HG03095 (cell line): ENCODE measurements at regions not wholly inside any gene's neighbourhood (a gene's known extent, or its start where the extent isn't known, plus 50 kb on each side); places are given as distances from the start of the nearest gene placed in this dataset.

Source experiments
- ATAC-seq: cut with Tn5 transposase; IDR thresholded peaks from one replicate; pipeline ENCODE4 v1.9.1; 2021; ENCODE audit warnings: moderate library complexity; ENCODE audit not compliant: unreplicated experiment

DNA sequence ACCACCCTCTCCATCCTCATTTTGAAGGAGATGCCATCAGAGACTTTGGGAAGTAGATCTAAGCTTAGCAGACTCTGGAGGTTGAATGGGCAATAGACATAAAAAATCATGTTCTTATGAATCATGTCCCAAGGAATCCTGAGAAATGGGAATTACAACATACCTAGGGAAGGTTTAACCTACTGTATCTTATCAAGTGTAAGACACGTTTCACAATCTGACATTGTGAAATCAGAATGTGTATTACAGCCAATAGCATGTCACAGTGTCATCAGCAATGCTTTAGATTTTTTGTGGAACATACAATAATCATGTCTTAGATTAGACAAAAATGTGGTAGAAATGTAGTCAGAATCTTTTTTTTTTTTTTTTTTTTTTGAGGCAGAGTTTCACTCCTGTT lies 332.4 kb upstream of the TLE3 start:
- ATAC-seq: no peak

DNA sequence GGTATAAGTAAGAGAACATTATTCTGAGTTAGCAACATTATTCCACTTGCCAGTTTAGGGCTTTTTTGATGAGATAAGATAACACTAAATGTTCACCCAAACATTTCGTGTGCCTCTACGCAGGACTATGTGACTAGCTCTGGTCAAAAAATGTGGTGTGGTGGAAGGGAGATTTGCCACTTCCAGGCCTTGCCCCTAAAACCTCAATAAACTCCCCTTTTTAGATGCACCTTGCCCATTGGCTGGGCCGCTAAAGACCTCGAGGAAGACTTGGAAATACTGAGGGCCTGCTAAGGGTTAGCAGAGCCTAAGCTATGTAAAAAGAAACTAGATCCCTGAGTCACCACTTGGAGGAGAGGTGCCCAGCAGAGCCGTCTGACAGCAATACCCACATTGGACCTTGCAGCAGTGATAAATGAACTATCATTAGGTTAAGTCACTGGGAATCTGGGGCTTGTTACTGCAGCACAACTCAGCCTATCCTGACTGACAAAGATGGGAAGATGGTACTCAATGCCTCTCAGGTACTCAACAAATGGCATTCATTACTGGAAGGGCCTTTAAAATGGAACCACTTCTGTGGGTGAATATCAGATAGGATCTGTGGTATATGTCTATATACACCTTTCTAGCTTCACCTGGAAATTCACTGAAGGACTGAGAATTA lies 331.5 kb upstream of the TLE3 start:
- ATAC-seq: no peak

DNA sequence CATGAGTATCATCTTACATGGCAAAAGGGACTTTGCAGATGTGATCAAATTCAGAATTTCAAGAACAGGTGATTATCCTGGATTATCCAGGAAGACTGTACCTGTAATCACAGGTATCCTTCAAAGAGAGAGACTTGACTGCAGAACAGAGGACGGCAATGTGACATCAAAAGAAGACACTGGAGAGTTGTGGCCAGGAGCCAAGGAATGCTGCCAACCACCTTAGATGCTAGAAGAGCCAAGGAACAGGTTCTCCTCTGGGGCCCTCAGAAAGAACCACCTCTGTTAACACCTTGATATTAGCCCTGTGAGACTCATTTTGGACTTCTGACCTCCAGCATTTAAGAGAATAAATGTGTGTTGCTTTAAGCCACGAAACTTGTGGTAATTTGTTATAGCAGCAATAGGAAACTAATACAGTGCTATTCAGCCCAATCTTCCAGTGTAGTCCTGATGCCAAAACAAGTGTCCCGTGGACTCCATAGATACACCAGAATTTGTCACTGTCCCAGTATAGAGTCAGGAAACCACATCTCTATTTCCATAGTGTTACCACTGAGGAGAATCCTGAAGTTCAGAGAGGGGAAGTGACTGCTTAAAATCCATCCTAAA lies 330.6 kb upstream of the TLE3 start:
- ATAC-seq: no peak

DNA sequence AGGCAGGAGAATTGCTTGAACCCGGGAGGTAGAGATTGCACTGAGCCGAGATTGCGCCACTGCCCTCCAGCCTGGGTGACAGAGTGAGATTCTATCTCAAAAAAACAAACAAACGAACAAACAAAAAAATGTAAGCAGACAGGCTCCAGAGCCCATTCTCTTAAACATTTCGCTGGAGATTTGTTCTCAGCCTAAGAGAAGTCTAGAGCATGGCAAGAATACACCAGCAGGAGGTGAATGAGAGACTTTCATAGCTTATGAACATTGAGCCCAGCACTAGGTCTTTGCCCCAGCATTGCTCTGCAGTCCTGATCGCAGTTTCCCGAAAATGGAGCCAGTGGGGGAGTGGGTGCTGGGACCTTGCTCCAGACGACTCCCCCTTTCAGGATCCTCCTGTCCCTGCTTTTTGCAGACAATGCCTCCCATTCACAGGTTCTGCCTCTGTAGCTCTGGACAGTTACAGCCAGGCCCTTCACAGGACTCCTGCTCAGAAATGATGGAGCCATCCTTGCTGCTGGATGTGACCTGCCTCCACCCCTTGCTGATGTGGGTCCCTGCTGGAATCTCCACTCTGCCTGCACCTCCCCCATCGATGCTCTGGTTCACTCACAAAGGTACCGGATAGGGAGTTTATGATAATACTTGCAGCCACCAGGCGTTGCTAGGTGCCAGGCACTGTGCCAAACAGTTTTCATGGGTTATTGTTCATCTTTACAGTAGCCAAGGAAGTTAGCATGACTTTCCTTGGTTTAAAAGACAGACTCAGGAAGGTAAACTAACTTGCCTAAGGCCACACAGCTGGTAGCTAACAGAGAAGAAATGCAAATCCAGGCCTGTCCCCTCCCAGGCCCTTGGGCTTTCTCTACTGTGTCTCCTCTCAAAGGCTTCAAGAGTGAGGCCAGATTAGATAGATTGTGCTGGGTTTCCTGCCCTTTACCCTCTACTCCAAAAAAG lies 329.7 kb upstream of the TLE3 start:
- no peak for ATAC-seq

DNA sequence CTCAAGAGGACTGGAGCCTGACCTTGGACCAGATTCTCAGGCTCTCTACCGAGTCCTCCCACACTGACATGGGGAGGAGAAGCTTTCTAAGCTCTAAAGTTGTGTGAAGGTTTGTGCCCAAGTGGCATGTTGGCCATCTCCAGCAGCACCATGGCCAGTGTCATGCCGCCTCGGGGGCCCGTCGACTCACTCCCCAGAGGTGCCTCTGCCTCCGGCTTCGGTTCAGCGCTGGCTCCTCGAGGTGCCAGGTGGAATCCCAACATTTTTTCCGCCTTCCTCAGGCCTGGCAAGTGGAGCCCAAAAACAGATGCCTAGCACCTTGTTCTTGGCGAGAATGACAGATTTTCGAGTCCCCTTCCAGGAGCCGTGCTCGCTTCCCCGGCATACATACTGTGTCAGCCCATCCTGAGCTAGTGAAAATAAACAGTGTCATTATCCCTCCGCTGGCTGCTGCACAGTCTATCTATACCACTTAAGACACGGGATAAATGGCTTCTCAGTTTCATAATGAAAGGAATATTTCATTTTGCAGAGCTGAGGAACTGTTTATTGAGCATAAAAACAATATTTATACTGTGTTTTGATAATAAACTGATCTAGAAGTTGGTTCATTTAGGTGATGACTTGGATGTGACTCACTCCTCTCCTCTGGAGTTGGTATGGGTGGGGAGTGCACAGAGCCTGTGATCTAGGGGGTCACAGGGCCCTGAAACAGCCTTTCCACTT lies 328.5 kb upstream of the TLE3 start:
- ATAC-seq: no peak

DNA sequence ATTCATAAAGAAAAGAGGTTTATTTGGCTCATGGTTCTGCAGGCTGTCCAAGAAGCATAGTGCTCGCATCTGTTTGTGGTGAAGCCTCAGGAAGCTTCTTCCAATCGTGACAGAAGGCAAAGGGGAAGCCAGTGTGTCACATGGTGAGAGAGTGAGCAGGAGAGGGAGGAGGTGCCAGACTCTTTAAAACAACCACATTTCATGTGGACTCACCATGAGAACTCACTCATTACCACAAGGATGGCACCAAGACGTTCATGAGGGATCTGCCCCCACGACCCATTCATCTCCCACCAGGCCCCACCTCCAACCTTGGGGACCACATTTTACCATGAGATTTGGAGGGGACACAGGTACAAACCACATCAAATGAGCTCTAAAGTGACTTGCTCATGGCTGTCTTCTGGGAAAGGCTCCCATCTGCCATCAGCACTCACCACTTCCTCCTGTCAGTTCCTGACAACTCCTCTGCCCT lies 327.3 kb upstream of the TLE3 start:
- no peak for ATAC-seq

DNA sequence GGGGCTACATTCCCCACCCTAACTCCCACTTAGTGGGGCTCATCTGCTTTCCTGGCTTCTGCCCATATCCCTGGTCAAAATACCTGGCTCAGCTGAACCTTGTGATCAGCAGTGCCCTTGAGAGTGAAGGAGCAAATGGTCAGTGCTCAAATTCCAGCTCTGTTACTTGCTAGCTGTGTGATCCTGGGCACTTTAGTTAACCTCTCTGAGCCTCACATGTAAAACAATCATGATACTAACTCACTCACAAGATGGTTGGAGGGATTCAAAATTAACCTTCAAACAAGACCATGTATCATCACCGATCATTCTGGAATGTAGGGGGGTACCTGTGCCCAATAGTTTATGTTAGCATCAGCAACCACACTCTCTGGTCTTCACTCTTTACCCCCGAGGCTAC lies 325.6 kb upstream of the TLE3 start:
- ATAC-seq: no peak

DNA sequence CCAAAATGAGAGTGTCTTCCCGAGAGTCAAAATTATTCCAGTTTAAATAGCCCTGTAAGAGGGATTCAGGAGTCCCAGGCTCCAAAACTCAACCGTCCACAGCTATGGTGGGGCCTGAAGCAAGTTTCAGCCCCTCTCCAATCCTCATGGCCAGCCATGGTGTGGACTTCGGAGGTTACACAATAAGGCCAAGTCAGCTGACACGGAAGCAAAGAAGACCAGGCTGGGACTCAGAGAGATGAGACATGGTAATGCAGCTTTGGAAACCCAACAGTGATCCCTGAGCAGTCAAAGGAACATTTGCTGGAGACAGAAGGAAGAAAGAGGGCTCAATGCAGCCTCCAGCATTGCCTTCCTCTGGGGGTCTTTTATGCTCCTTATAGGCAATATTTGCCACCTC lies 324.6 kb upstream of the TLE3 start:
- no peak for ATAC-seq

DNA sequence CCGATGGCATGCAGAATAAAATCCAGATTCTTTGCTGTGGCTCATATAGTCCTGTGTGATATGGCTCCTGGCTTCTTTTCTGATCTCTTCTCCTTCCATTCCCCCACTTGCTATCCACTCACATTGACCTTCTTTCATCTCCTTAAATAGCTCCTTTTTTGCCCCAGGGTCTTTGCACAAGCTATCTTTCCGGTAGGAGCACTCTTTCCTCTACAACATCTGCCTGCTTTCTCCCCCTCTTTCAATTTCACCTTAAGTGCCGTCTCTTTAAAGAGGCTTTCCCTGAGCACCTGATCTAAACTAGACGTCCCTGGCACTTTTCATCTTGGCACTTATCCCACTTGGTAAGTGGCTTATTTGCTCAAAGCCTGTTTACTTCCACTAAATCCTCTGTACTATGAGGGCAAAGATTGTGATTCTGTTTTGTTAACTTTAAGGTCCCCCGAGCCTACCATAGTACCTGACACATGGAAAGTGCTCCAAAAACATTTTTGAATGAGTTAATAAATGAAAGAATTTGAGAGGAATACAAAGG lies 323.3 kb upstream of the TLE3 start:
- ATAC-seq: no peak

DNA sequence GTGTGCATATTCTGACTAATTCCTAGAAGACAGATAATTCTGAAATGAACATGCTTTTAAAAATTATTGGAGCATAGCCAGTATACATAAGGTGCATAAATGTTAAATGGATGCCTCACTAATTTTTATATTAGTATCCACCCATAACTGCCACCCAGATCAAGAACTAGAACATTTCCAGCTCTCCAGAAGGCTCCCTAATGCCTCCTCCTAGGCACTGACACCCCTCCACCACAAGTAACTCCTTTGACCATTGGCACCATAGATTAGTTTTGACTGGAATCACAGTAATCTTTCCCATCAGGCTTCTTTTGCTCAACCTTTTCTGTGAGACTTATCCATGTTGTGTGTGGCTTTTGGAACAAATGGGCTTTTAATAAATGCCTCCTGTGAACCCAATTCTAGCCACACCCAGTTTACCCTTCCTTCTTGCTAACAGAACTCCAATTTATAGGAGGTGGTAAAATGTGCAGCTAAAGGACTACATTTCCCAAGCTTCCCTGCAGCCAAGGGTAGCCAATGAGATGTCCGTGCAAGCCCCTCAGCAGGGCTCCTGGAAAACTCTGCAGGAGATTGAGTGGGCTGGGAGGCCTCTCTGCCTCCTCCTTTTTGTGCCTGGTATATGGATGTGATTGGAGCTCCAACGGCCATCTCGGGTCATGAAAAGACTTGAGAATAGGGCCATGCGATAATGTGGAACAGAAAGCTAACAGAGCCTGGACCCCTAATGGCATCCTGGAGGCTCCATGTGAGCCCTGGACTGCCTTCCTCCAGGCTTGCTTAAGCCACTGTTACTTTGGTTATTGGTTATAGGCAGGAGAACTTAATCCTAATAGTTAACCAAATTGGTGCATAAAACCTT lies 322.6 kb upstream of the TLE3 start:
- ATAC-seq: no peak

DNA sequence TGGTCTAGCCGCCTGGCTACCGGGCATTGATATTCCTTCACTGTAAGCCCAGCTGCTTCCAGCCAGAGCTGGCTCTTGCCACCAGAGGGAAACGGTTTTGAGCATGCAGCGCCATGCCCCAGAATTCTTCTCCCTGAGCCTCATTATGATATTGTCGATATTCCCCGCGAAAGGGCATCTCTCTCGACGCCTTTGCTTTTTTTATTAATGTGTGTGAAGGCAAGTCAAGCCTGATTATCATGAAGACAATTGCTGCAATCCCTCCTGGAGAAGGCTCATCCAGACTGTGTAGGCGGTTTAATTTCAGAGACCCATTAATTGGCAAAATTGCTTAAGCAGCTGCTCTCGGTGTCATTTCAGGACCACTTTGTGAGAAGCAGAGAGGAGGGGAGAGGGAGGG lies 321.2 kb upstream of the TLE3 start:
- no peak for ATAC-seq

DNA sequence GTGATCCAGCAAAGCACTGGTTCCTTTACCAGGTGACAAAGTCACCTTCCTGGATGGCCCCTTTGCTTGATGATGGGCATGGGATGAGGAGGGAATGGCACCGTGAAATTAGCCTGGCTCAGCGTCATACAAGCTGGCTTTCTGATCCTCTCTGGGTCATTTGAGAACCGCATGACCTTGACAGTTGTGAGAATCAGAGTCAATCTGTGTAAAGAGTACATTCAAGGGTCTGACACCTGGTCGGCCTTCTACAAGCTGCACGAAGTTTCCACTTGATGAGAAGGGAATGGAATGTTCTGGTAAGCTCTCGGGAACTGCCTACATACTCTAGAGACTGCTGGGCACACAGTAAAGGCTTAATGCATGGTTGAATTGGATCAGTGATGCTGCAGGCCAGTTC lies 319.8 kb upstream of the TLE3 start:
- ATAC-seq: no peak

DNA sequence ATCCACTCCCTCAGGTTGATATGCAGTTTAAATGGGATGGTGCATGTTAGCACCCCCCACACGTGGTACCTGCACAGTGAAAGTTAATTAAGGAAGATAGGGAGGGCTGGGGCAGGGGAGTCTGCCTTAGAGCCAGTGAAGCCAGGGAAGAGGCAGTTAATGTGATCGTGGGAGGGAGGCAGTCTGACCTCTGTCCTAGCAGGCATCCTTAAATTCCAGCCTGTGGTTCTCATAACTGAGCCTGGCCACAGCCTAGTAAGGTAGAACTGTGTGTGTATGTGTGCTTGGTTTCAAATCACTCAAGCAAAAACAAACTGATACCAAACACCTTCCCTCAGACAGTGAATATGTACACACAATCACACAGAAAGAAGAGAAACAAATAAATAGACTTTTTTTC lies 319.1 kb upstream of the TLE3 start:
- ATAC-seq: no peak

DNA sequence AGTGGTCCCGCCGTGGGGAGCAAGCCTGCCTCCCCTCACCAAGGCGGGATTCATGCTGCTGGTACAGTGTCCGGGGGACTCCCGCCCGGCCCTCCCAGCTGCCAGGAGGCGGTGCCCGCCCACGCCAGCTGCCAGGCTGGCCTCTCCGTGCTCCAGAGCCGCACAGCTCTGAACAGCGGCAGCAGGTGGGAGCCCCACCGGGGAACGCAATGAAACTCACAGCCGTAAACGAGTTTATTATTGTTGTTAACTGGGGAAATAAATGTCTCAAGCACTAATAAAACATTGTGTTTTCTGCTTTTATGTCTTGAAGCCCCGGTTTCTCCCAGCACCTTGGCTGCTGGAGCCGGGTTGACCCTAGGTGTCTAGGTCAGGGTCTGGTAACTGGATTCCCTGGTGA lies 317.7 kb upstream of the TLE3 start:
- ATAC-seq: no peak

DNA sequence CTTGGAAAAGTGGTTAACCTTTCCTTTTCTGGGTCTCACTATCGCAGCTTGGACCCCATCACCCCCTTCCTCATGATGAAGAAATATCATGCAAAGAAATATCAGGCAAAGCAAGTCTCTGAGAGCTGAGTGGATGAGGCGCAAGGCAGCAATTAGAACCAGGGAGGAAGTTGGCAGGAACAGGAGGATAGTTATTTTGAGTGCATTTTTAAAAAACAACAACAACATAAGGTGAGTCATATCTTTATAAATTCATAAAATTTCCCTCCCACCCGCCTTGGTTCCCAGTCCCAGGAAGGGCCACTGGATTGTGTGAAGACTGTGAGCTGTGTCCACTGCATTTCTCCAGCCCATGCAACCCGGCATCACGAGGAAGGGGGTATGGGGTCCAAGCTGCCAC lies 316.9 kb upstream of the TLE3 start:
- no peak for ATAC-seq

DNA sequence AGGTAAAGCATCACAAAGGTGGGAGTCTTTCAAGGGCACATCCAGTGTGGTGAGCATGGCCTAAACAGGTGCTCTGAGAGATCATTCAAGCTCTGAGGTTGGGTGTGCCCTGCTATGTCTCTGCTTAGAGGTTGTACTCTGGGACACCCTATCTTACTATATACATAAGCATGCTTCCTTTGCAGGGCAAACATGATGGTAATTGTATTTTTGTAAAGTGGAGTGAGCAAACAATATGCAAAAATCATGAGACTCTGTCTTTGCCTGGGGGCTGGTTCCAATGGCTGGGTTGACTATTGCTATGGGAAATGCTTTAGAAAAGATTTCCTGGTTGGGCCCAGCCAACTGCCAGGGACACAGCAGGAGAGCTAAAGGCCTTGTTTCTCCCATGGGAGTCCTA lies 315.1 kb upstream of the TLE3 start:
- ATAC-seq: no peak

DNA sequence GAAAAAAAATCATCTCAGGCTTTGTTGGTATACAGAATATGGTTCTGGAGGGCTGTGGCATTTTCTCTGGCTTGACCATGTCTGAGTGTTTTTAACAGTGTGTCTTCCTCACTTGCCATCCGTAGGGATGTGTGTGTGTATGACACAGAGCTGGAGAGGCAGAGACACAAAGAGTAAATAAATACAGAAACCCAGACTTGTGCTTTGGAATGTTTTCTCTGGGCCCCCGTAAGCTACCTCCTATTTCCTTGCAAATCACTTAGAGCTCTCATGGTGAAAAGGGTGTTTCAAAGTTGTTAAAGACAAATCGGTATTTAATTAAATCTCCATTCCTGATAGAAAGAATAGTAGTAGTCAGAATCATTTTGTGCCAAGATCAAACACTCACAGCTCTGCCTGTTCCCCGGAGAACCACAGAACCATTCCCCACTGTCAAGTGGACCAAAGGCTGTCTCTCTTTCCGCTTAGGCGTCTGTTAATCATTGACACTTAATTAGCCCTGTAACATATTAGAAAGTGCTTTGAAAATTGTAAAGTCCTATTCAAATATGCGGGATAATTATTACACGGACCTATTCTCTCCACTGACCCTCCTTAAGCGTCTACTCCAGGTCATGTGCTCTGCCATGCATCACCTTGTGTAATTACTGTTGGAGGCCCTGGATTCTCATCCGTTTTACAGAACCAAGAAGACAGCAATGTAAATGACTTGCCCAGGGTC lies 313.6 kb upstream of the TLE3 start:
- ATAC-seq: no peak

DNA sequence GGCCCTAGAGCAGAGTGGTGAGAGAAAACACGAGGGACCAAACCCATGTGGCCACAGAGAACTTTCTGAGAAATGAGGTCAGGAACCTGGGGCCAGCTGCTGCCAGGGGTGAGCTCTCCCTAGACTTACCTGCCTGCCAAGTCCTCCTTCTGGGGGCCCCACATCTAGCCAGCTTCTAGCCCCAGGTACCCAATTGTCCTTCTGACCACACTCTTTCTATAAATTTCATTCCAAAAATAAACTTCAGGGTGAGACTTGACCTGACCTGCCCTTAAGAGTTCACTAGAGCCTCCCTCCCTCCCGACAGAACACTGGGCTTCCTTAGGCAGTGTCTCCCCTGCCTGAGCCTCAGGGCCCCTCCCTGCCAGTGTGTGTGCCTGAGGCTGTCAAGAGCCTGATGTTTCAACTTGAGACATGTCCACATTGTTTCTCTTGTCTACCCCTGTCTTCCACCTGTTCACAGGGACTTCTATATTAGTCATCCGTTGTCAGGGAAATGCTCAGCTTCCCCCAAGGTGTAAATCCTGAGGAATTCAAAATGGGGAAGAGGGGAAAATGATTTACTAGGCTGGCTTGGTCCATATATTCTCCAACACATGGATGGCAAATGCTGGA lies 312.8 kb upstream of the TLE3 start:
- ATAC-seq: no peak

DNA sequence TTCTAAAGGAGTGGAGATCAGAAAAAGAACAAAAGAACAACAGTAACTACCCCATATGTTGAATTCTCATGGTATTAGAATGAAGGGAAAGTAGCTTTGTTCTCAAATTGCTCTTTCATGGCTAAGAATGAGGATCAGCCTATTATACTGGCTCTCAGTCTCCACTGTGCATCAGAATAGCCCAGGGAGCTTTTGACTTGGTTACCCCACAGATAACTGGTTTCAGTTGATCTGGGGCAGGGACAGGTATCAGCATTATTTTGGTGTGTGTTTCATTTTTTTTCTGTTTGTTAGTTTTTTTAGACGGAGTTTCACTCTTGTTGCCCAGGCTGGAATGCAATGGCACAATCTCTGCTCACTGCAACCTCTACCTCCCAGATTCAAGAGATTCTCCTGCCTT lies 311.7 kb upstream of the TLE3 start:
- ATAC-seq: no peak
